ENCODE measurements at regions not wholly inside any gene's neighbourhood (a gene's known extent, or its start where the extent isn't known, plus 50 kb on each side); places are given as distances from the start of the nearest gene placed in this dataset.

DNA sequence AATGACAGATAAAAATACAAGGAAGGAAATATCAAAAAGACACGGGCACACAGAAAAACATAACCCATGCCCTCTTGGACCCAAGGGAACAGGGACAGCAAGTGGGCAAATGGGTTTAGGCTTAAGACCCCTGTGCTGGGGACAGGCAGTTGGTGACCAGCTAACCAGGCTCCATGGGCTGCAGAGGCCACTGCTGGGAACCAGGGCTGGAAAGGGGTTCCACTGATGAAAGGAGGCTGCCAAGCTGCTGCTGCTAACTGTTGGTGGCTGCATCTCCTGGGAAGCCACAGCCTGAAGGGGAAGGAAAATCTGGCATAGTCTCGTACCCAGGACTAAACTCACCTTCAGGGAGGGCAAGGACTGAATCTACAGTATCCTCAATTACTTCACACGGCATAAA is 579.2 kb upstream of the MGMT start:
- no peak overlapping the region for H3K4me3 ChIP-seq (ENCODE audit: low read length)
- DNase-seq (ENCODE audit: low read depth, low spot score) = no peak

DNA sequence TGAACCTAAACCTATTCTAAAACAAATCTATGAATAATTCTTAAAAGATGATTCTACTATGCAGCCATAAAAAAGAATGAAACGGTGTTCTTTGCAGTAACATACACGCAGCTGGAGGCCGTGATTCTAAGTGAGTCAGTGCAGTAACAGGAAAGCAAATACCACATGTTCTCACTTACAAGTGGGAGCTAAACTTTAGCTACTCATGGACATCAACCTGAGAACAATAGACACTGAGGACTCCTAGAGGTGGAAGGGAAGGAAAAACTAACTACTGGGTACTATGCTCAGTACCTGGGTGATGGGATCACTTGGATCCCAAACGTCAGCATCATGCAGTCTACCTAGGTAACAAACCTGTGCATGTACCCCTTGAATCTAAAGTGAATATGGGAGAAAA is 575.0 kb upstream of the MGMT start:
- DNase-seq (ENCODE audit: low read depth, low spot score) = no peak
- H3K4me3 ChIP-seq (ENCODE audit: low read length) = no peak overlapping the region

- no peak for DNase-seq (ENCODE audit: low read depth, low spot score)
- no peak overlapping the region for H3K4me3 ChIP-seq (ENCODE audit: low read length)
Measured at GRCh38 chr10:128894641-128895040, 572.4 kb upstream of the MGMT start.

GRCh38 chr10:128895473-128895872 is 571.6 kb upstream of the MGMT start:
- no peak overlapping the region for H3K4me3 ChIP-seq (ENCODE audit: low read length)
- no peak for DNase-seq (ENCODE audit: low read depth, low spot score)

GRCh38 chr10:128896116-128896795 is 570.8 kb upstream of the MGMT start:
- no peak for DNase-seq (ENCODE audit: low read depth, low spot score)
- H3K4me3 ChIP-seq (ENCODE audit: low read length) = no peak overlapping the region

- H3K4me3 ChIP-seq (ENCODE audit: low read length) = no peak overlapping the region
- no peak for DNase-seq (ENCODE audit: low read depth, low spot score)
Measured at GRCh38 chr10:128896963-128897362, 570.1 kb upstream of the MGMT start.

DNA sequence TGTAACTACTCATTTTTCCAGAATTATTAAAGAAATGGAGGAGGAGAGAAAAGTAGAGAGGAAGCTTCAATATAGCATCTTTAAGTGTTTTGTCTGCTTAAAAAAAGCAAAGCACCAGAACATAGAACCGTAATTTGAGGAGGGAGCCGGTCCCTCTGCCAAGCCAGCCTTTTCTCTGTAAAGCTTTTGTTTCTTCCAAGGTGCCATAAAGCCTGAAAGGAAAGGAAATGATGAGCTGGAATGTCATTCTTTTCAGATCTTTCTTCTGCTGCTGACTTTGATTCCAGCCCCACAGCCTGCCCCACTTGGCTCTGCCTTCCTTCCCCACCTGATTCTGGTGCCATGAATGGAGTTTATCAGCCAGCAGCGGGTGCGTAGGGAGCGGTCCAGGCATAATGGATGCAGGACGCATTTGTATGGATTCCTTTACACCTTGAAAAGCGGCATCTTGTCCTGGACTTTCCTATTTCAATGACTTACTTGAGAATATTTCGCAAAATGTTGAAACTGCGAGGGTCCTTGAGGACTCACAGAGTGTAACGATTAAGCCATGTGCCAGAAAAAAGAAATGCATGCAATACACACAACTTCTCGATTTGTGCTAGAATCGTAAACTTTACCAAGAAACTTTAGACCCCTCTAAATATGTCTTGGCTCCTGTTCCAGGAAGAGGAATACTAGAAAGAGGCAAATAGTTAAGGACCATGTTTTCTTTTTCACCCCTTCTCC is 569.5 kb upstream of the MGMT start:
- no peak for DNase-seq (ENCODE audit: low read depth, low spot score)

DNA sequence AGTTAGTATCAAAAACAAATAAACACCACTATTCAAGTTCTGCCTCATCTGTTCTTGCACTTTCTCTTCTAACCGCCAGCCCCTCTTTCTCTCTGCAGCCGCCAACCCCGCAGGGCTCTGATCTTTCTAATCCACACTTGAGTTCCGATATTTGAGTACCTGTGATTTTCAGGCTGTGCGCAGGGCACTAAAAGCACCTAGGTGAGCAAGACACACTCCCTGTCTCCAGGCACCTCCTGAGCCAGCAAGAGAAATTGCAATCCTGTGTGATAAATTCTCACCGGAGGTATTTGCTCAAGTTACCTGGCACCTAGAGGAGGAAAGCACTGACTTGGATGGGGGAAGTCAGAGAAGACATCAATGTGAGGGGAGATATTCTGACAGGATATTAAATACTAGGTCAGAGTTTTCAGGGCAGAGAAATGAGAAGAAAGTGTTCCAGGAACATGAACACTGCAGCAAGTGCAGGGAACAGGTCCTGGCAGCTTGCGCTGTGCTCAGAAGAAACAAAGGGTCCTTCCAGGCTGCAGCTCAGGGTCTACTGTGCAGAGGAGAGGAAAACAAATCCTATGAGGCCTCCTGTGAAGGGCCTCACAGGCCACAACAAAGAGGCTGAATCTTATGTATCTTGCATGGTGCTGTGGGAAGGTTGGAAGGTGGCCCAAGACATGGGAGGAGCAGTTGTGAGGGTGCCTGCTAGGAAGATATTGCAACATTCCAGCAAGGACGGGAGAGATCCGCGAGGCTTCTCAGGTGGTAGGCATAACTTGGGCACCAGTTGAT is 568.7 kb upstream of the MGMT start:
- H3K4me3 ChIP-seq (ENCODE audit: low read length) = no peak overlapping the region
- no peak for DNase-seq (ENCODE audit: low read depth, low spot score)

More for the DNA sequence above, 569.5 kb upstream of the MGMT start:
- no peak overlapping the region for H3K4me3 ChIP-seq (ENCODE audit: low read length)

- DNase-seq (ENCODE audit: low read depth, low spot score) = no peak
- no peak overlapping the region for H3K4me3 ChIP-seq (ENCODE audit: low read length)
Measured at GRCh38 chr10:128898916-128899195, 568.2 kb upstream of the MGMT start.

DNA sequence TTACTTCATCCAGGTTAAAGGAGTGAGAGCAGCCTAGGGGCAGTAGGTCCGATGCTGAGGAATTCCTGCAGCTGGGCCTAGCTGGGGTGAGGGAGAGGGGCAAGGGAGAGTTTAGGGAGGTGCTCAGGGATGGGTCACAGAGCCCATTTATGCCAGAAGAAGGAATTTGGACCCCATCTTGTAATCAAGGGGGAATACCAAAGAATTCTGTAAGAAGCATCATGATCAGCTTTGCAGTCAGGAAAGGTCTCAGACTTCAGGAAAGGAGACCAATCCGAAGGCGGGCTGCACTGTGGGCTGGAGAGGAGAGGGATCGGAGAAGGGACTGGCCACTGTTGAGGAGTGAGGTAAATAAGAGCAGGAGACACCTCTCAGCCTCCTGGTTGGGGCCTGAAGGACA is 566.6 kb upstream of the MGMT start:
- DNase-seq (ENCODE audit: low read depth, low spot score) = no peak

DNA sequence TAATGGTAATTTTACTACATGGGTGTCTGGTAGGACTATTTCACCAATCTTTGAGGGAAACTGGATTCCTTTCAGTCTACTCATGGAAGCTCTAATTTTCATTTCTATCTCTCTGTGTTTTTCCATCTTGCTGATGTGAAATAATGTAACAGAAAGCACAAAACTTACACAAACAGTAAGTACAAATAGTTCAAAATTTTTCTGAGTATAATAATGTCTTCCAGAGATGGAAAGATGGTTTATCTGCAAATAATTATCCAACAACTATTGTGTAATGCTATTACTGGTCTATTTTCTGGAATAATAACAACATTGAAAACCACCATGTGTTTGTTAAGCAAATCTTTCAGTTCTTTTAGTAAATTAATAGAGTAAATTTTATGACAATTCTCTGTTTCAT is 565.8 kb upstream of the MGMT start:
- no peak for DNase-seq (ENCODE audit: low read depth, low spot score)
- no peak overlapping the region for H3K4me3 ChIP-seq (ENCODE audit: low read length)

More for the DNA sequence above, 566.6 kb upstream of the MGMT start:
- H3K4me3 ChIP-seq (ENCODE audit: low read length) = no peak overlapping the region

GRCh38 chr10:128902031-128902710 is 564.9 kb upstream of the MGMT start:
- peak overlapping the region; percentile 26 for H3K4me3 ChIP-seq (ENCODE audit: low read length)
- DNase-seq (ENCODE audit: low read depth, low spot score) = peak; percentile 86

DNA sequence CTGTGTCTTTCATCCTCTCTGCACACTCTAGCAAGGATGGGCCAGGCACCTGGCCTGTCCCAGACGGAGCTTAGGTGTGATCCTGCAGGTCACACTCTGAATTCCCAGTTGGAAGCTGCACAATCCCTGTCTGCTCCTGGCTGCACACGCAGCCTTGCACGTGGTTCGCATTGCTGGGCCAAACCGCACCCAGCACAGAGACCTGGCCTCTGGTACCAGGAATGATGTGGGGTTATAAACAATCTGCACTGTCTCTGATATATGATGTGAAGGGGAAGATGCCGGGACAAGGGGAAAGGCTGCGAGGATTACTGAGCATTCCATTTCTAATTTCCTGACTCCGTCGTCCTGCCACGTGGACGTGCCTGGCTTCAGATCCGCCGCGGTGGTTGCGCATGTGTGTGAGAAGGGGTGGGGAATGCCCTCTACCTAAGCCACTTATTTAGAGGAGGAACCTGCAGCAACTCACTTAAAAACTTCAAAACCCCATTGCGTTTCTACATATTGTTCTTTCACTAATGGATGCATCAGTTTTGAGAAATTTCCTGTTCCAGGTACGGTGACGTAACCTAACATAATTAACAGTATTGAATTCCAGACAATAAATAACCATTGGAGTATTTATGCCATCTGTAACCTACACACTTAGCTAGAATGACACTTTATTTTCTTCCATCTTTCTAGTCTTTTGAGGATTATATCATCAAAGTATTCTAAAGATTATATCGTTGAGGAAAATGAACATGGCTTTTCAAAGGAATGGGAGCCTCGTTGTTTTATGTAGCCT is 559.7 kb upstream of the MGMT start:
- DNase-seq (ENCODE audit: low read depth, low spot score) = no peak
- no peak overlapping the region for H3K4me3 ChIP-seq (ENCODE audit: low read length)

DNA sequence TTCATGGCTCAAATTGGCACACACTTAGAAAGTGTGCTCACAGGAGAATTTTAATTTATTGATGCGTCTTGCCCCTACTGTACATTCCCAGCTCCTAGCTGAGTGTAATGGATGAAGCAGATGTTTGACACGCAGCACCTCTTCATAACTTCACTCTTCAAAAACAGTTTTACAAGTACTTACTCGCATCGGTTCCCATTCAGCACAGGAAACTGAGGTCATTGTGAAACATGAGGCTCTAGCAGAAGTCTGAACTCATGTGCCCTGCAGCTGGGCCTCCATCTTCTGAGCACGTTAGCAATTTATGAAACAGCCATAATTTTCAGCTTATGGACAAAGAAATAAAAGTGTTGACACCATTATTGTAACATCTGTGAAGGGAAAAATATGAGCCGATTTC is 558.9 kb upstream of the MGMT start:
- peak; percentile 88 for DNase-seq (ENCODE audit: low read depth, low spot score)
- no peak overlapping the region for H3K4me3 ChIP-seq (ENCODE audit: low read length)

DNA sequence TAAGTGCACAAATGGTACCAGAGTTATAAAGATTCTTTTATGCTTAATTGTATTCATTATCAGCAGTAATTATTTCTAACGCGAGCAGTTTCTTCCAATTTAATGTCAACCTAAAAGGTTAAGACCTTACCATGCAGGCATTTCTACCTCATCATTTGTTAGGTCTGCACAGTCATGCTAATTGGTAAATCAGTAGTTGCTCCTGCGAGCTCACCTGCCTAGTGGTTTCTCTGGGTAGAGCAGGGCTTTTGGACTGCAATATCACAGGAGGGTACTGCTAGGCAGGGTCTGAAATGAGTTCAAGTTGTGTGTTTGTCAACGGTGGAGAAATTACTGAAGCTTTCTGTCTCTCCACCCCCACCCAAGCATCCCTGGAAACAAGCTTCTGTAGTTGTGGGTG is 558.5 kb upstream of the MGMT start:
- peak; percentile 62 for DNase-seq (ENCODE audit: low read depth, low spot score)
- H3K4me3 ChIP-seq (ENCODE audit: low read length) = no peak overlapping the region

GRCh38 chr10:128912568-128913311 is 554.3 kb upstream of the MGMT start:
- DNase-seq (ENCODE audit: low read depth, low spot score) = no peak
- no peak overlapping the region for H3K4me3 ChIP-seq (ENCODE audit: low read length)

DNA sequence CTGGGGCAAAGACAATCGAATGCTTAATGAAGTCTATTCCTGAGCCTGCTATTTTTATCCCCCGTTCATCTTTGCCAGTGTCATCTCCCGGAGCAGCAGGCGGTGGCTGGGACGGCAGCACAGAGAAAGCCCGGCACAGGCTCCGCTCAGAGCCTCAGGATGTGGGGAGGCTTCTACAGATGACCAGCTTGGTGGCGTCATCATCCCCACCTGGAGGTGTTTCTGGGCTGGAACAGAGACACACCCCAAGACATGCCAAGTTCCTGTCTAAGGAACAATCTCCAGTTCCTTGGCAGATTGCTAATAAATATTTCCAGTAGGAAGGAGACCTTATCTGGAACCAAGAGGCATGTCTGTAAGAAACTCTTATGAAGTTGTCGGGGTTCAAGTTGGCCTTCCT is 552.4 kb upstream of the MGMT start:
- DNase-seq (ENCODE audit: low read depth, low spot score) = no peak

GRCh38 chr10:128915630-128916029 is 551.4 kb upstream of the MGMT start:
- no peak for DNase-seq (ENCODE audit: low read depth, low spot score)
- H3K4me3 ChIP-seq (ENCODE audit: low read length) = no peak overlapping the region

More for the DNA sequence above, 552.4 kb upstream of the MGMT start:
- no peak overlapping the region for H3K4me3 ChIP-seq (ENCODE audit: low read length)

Measured in Jurkat, Clone E6-1 (cell line).